ENCODE measurements at regions not wholly inside any gene's neighbourhood (a gene's known extent, or its start where the extent isn't known, plus 50 kb on each side); places are given as distances from the start of the nearest gene placed in this dataset.

GRCh38 chr6:144728804-144729203 is 443.7 kb downstream of the UTRN start (continued):
- TF ChIP-seq, protein P1, sequence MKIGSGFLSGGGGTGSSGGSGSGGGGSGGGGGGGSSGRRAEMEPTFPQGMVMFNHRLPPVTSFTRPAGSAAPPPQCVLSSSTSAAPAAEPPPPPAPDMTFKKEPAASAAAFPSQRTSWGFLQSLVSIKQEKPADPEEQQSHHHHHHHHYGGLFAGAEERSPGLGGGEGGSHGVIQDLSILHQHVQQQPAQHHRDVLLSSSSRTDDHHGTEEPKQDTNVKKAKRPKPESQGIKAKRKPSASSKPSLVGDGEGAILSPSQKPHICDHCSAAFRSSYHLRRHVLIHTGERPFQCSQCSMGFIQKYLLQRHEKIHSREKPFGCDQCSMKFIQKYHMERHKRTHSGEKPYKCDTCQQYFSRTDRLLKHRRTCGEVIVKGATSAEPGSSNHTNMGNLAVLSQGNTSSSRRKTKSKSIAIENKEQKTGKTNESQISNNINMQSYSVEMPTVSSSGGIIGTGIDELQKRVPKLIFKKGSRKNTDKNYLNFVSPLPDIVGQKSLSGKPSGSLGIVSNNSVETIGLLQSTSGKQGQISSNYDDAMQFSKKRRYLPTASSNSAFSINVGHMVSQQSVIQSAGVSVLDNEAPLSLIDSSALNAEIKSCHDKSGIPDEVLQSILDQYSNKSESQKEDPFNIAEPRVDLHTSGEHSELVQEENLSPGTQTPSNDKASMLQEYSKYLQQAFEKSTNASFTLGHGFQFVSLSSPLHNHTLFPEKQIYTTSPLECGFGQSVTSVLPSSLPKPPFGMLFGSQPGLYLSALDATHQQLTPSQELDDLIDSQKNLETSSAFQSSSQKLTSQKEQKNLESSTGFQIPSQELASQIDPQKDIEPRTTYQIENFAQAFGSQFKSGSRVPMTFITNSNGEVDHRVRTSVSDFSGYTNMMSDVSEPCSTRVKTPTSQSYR (CRISPR knock-in tag; IDR thresholded peaks at IDR 0.05): no peak
- TF ChIP-seq ZNF671 (CRISPR knock-in tag; IDR thresholded peaks at IDR 0.05) (no peak), MYBL2 (CRISPR knock-in tag; IDR thresholded peaks at IDR 0.05) (no peak)

GRCh38 chr6:144729502-144729901 is 444.4 kb downstream of the UTRN start:
- peak overlapping the region; percentile 25; the same call in 1 of the 2 replicates for H3K27ac Mint-ChIP-seq
- ChIA-PET POLR2A (no interaction called here), CTCF (no interaction called here)
- no peak for DNase-seq (ENCODE audit: low spot score)
- no peaks in the 10 kb centered on the region for H3K27me3 Mint-ChIP-seq (ENCODE audit: low read depth)
- ATAC-seq: no peak
- peaks cover 2% of the 10 kb centered on the region; the same call in 1 of the 2 replicates for H3K9me3 Mint-ChIP-seq
- H3K4me1 Mint-ChIP-seq: peaks cover 47% of the 10 kb centered on the region
- TF ChIP-seq SMAD4 (CRISPR knock-in tag; IDR thresholded peaks at IDR 0.05) (no peak), ATF1 (CRISPR knock-in tag; IDR thresholded peaks at IDR 0.05) (no peak), PRRX2 (CRISPR knock-in tag; IDR thresholded peaks at IDR 0.05) (no peak), CREM (CRISPR knock-in tag; IDR thresholded peaks at IDR 0.05) (no peak), SOX15 (CRISPR knock-in tag; IDR thresholded peaks at IDR 0.05) (no peak), ELF4 (CRISPR knock-in tag; IDR thresholded peaks at IDR 0.05; ENCODE audit: low read depth) (no peak), ARID4B (CRISPR knock-in tag; IDR thresholded peaks at IDR 0.05; ENCODE audit: borderline replicate concordance) (no peak), SP1 (CRISPR knock-in tag; conservative IDR thresholded peaks at IDR 0.05) (no peak), GABPB1 (CRISPR knock-in tag; IDR thresholded peaks at IDR 0.05) (no peak)
- H3K36me3 Mint-ChIP-seq: peaks cover 18% of the 10 kb centered on the region
- H3K4me3 Mint-ChIP-seq: no peak overlapping the region

DNA sequence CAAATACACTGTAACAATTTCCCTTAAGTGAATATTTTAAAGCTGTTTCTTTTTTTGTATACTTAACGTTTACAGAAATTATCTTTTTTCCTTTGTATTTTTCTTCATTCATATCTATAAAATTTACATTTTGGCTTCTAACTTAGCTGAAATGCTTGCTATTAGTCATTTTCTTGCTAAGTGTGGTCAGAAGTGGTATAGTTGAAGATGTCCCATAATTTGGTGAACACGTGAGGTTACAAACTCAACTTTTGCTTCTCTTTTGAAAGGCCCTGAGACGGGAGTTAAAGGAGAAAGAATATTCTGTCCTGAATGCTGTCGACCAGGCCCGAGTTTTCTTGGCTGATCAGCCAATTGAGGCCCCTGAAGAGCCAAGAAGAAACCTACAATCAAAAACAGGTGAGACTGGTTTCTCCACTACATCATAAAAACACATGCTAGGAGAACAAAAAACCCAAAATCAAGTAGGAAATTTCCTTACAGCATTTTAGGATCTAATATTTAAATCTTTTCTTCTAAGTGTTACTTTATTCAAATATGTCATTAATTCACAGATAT is 445.0 kb downstream of the UTRN start:
- no peaks in the 10 kb centered on the region for H3K9me3 Mint-ChIP-seq
- H3K36me3 Mint-ChIP-seq: peaks cover 19% of the 10 kb centered on the region
- no peak for DNase-seq (ENCODE audit: low spot score)
- TF ChIP-seq SMAD4 (CRISPR knock-in tag; IDR thresholded peaks at IDR 0.05) (no peak), ZNF423 (CRISPR knock-in tag; IDR thresholded peaks at IDR 0.05) (no peak)
- TF ChIP-seq, protein P2, sequence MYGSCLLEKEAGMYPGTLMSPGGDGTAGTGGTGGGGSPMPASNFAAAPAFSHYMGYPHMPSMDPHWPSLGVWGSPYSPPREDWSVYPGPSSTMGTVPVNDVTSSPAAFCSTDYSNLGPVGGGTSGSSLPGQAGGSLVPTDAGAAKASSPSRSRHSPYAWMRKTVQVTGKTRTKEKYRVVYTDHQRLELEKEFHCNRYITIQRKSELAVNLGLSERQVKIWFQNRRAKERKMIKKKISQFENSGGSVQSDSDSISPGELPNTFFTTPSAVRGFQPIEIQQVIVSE (CRISPR knock-in tag; IDR thresholded peaks at IDR 0.05; ENCODE audit: borderline replicate concordance): no peak
- no peak for ATAC-seq
- no peaks in the 10 kb centered on the region for H3K27me3 Mint-ChIP-seq (ENCODE audit: low read depth)
- ChIA-PET POLR2A (no interaction called here), CTCF (no interaction called here)
- H3K4me3 Mint-ChIP-seq: no peak overlapping the region
- peak overlapping the region; percentile 54; the same call in 1 of the 2 replicates for H3K27ac Mint-ChIP-seq
- H3K4me1 Mint-ChIP-seq: peaks cover 40% of the 10 kb centered on the region

DNA sequence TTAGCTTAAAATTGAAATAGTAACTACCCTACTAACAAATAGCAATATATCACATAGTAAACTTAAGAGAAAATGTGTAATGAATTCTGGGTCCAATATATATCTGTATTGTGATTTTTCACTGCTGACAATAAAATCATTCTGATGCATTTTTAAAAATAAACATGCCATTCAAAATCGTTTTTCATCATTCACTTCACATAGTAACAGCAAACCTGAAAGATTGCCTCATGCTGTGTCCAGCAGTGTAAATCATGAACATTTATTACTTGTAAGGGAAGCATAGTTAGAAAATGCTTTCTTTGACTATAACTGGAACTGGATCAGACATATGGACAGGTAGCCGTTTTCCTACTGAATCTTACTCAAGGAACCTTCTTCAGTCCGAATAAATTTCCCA is 446.1 kb downstream of the UTRN start:
- Mint-ChIP-seq H3K9me3 (no peaks in the 10 kb centered on the region), H3K36me3 (peaks cover 21% of the 10 kb centered on the region), H3K4me3 (no peak overlapping the region), H3K27ac (no peak overlapping the region), H3K4me1 (peaks cover 30% of the 10 kb centered on the region), H3K27me3 (ENCODE audit: low read depth) (no peaks in the 10 kb centered on the region)
- ChIA-PET CTCF (no interaction called here), POLR2A (no interaction called here)
- no peak for DNase-seq (ENCODE audit: low spot score)
- no peak for ATAC-seq
- TF ChIP-seq, protein P3, sequence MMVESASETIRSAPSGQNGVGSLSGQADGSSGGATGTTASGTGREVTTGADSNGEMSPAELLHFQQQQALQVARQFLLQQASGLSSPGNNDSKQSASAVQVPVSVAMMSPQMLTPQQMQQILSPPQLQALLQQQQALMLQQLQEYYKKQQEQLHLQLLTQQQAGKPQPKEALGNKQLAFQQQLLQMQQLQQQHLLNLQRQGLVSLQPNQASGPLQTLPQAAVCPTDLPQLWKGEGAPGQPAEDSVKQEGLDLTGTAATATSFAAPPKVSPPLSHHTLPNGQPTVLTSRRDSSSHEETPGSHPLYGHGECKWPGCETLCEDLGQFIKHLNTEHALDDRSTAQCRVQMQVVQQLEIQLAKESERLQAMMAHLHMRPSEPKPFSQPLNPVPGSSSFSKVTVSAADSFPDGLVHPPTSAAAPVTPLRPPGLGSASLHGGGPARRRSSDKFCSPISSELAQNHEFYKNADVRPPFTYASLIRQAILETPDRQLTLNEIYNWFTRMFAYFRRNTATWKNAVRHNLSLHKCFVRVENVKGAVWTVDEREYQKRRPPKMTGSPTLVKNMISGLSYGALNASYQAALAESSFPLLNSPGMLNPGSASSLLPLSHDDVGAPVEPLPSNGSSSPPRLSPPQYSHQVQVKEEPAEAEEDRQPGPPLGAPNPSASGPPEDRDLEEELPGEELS (CRISPR knock-in tag; IDR thresholded peaks at IDR 0.05): no peak
- no peak for TF ChIP-seq NR3C1 (CRISPR knock-in tag; conservative IDR thresholded peaks at IDR 0.05; ENCODE audit: low read depth)
- no peak for TF ChIP-seq MXD4 (CRISPR knock-in tag; IDR thresholded peaks at IDR 0.05; ENCODE audit: borderline replicate concordance)
- TF ChIP-seq, protein P4, sequence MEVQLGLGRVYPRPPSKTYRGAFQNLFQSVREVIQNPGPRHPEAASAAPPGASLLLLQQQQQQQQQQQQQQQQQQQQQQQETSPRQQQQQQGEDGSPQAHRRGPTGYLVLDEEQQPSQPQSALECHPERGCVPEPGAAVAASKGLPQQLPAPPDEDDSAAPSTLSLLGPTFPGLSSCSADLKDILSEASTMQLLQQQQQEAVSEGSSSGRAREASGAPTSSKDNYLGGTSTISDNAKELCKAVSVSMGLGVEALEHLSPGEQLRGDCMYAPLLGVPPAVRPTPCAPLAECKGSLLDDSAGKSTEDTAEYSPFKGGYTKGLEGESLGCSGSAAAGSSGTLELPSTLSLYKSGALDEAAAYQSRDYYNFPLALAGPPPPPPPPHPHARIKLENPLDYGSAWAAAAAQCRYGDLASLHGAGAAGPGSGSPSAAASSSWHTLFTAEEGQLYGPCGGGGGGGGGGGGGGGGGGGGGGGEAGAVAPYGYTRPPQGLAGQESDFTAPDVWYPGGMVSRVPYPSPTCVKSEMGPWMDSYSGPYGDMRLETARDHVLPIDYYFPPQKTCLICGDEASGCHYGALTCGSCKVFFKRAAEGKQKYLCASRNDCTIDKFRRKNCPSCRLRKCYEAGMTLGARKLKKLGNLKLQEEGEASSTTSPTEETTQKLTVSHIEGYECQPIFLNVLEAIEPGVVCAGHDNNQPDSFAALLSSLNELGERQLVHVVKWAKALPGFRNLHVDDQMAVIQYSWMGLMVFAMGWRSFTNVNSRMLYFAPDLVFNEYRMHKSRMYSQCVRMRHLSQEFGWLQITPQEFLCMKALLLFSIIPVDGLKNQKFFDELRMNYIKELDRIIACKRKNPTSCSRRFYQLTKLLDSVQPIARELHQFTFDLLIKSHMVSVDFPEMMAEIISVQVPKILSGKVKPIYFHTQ (CRISPR knock-in tag; IDR thresholded peaks at IDR 0.05): no peak

Measured in WTC11 (cell line).